Stimulated activated CD4-positive, alpha-beta T cell treated with anti-CD3 and anti-CD28 coated beads, Interleukin-12 subunit alpha, Interleukin-12 subunit beta, amount 100 ng/mL, for 4 hours (primary cell): ENCODE measurements at regions not wholly inside any gene's neighbourhood (a gene's known extent, or its start where the extent isn't known, plus 50 kb on each side); places are given as distances from the start of the nearest gene placed in this dataset.
"Not testable (repeated sequence)": the region's sequence is repeated elsewhere in the genome, so short reads cannot be mapped to it uniquely, and the experiment has no call there.

Experiments used
- DNase-seq: peaks from one replicate; pipeline ENCODE4 v3.0.0-alpha.2; 2020

GRCh38 chr2:238601433-238602222, 174.9 kb downstream of the ASB1 start:
- DNase-seq, result no peak

- no peak for DNase-seq
Measured at GRCh38 chr2:238602223-238602960, 175.7 kb downstream of the ASB1 start.

DNA sequence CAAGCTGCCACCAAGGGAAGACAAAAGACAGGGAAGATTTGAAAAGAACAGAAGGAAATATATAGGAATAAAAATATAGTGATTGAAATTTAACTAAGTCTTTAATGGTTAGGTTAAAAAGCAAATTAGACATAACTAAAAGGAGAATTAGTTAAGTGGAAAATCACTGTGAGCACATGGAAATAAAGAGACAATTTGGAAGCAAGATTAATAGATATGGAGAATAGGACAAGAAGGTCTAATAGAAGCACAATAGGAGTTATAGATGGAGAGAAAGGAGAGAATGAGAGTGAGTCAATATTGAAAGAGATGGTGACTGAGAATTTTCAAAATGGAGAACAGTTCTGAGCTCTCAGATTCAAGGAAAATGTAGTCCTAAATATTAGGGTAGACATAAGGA, 176.9 kb downstream of the ASB1 start:
- DNase-seq, result no peak

DNA sequence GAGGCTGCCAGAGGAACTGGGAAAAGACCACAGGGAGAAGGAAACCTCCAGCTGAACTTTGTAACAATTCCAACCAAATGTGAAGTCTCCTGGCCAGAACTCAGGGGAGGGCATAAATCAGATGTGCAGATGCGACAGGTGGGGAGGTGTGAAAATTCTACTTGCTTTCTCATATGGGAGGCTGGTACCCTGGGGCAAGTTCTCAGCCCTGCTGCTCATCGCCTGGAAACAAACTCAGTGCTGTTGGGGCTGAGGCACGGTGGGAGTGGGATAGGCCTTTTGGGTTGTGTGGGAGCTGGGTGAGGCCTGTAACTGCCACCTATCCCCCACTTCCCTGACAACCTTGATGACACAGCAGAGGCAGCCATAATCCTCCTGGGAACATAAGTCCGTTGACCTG, 179.6 kb downstream of the ASB1 start:
- DNase-seq, result no peak

GRCh38 chr2:238613610-238614009, 186.9 kb downstream of the ASB1 start:
- DNase-seq, result no peak

GRCh38 chr2:238614376-238614775, 187.6 kb downstream of the ASB1 start:
- DNase-seq, result no peak

GRCh38 chr2:238615187-238615586, 188.5 kb downstream of the ASB1 start:
- DNase-seq, result no peak

GRCh38 chr2:238616681-238617080, 190.0 kb downstream of the ASB1 start:
- no peak for DNase-seq

DNA sequence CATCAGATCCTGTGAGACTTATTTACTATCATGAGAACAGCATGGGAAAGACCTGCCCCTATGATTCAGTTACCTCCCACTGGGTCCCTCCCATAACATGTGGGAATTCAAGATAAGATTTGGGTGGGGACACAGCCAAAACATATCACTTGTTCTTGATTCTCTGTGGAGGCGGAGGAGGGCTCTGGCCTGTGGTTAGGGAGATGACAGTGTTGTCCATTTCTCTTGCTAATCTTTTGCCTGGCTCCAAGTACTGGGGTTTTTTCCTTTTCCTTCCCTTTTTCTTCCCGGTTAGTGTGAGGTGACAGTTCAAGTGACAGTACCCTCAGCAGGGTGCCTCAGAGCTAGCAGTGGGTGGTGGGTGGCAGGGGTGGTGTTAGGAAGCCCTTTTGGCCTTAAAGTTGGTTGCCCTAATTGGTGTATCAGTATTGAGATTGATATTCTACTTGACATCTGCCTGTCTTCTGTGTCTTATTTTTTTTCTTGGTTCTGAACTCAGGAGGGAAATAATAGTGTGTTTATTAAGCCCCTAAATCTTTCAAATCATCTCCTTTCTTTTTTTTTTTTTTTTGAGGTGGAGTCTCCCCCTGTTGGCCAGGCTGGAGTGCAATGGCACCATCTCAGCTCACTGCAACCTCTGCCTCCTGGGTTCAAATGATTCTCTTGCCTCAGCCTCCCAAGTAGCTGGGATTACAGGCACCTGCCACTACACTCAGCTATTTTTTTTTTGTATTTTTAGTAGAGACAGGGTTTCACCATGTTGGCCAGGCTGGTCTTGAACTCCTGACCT, 192.0 kb downstream of the ASB1 start:
- not testable (repeated sequence) for DNase-seq

DNA sequence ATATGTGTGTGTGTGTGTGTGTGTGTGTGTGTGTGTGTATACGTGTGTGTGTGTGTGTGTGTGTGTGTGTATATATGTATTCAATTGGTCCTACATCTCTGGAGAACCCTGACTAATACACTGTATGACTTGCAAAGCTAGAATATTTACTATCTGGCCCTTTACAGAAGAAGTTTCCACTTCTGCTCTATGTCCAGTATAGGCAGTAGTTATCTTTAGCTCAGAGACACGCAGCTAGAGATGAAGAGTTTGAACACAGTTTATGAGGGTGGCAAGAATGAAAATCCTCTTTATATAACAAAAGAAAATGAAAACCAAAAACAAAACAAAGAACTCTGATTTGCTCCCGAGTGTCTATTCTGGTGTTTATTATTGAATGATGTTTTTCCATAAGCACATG, 201.2 kb downstream of the ASB1 start:
- DNase-seq, result no peak

DNA sequence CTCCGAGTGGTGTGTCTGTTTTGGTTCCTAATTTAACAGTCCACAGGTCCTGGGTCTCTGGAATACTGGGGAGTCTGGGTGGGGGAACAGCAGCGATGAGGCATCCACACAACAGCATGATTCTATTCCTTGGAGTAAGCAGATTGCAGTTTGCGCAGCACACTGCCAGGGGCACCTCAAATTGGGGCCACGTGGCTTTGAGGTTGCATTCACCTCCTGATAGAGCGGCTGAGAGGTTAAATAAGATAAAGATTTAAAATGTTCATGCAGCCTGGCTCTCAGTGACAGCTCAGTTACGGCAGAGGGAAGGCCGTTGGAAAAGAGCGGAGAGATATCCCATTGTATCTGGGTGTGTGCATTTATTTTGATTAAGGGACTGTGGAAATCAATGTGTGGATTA, 202.3 kb downstream of the ASB1 start:
- no peak for DNase-seq

DNA sequence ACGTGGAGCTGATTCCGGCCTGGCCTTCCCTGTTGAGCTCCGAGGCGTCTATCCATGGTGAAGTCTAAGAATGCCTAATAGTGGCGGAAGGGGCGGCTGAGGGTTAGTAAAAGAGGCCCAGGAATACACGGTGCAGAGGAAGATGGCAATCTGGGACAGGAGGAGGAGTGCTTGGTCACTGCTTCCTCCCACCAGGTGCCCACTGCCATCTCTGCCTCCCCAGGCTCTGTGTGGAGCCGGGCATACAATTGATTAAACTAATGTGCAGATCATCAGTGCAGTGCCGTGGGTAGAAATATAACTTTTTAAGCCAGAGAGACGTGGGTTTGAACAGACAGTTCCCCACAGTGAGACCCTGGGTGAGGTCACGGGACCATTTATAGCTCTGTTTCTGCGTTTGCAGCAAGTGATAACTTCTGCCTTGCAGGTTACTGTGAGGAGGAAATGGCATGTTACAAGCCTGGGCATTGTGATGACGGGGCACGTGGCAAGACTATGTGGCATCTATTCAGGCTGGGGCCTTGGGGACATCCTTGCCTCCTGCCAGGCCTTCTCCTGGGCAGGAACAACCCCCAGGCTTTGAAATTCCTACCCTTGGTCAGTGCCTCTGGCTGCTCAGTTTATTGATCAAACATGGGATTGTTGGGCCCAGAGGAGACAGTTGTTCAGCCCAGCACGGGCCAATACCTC, 204.9 kb downstream of the ASB1 start:
- DNase-seq, result no peak

DNA sequence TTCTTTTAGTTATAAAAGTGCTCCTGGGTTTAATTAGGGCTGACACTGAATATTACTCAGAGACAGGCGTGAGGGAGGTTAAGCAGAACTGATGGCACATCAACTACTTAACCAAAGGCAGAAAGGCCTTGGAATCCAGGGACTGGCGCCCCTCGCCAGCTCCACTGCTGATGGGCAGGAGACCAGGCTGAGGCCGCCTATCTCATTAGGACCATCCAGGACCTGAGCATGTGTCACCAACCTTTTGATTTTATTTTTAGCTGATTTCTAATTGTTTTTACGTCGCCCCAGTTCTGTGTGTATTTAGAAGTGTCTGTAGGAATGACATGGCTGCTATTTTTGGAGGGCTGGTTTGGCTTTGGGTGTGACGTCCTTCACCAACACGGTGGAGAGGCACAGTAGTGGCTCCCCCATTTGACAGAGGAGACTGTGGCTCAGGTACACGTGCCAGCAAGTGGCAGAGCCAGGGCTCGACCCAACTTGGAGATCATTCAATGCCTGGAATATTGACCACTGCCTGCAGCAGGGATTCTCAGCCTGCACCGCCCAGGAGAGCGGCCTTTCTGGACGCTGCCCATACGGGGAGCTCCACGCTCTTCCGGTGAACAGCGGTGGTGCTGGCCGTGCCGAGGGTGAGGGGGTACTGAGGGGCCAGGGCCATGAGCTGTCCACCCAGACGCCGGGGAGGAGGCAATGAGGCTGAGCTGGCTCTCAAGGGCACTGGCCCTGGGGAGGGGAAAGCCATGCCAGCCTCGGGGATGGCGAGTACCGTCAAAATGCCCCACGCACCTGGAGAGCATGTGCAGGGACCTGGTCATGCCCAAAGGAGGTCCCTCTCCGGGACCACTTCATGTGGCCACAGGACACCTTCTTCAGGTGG, 205.7 kb downstream of the ASB1 start:
- no peak for DNase-seq

DNA sequence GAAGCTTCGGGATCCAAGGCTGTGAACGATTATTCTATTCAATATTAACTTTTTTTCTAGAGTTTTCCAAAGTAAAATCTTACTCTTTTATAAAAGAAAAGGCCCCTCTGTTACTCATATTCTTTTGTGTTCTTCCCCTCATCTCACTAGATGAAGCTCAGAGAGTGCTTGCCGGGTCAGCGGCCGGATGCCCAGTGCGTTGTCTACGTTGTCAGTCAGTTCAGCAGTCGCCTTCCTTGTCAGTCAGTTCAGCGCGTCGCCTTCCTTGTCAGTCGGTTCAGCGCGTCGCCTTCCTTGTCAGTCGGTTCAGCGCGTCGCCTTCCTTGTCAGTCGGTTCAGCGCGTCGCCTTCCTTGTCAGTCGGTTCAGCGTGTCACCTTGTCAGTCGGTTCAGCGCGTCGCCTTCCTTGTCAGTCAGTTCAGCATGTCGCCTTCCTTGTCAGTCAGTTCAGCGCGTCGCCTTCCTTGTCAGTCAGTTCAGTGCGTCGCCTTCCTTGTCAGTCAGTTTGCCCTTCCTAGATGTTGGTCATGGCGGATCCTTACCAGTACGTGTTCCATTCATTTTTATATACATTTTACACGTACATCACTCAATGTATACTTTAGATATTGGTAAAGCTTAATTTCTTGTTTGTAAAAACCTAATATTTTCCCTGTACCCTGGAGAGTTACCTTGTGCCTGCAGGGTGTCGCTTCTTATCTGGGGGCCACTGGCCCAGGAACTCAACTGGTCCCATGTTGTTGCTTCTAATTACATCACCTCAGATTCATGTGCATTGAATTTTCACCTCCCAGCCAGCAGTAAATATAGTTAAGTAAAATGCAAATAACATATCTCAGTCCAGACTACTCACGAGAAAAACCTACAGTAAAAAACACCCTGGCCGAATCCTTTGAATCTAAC, 206.9 kb downstream of the ASB1 start:
- DNase-seq, result no peak

DNA sequence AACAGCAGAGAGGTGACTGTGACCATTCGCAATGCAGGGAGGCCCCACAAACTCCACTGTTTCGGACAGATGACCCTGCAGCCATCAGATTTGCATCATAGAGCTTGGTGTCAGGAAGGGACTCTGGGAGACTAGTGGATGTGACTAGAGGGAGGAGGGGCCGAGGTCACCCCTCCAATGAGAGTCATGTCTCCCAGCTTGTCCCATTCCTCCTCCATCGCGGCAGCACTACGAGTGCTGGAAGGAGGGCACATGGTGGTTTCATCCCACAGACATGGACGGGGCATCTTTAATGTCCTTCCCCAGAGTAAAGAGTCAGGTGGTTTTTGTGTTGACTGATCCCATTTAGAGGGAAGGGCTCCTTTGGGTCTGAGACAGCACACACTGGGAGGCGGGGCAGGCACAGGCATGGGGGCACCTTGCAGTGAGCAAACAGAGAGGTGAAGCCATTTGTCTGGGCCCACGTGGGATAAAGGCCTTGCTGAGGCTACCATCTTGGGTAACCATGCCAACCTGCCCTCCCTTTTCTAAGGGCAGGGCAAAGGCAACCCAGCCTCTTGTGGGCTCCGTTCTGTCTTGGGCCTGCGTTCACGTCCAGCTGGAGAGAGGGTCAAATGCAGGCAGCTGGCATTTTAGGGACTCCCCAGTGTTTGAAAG, 208.1 kb downstream of the ASB1 start:
- no peak for DNase-seq

DNA sequence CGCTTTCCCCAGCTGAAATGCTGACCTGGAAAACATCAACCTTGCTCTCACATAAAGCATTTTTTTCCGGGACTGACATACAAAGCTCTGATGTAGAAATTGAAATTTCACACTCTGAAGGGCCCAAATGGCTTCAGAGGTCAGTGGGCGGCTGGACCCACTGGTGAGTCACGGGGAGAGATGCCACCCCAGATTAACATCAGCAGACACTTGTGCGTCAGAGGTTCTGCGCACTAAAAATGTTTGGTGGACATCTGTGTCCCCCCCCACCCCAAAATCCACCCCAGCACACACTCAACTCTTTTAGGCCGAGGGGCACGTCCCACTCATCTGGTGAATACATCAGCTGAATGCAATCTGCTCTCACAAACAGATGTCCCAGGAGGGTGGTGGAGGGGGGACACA, 208.9 kb downstream of the ASB1 start:
- no peak for DNase-seq

- DNase-seq, result no peak
Measured at GRCh38 chr2:238636269-238637073, 209.7 kb downstream of the ASB1 start.

- no peak for DNase-seq
Measured at GRCh38 chr2:238638100-238638981, 209.5 kb upstream of the TWIST2 start.
